T follicular helper cell (primary cell): ENCODE measurements at regions not wholly inside any gene's neighbourhood (a gene's known extent, or its start where the extent isn't known, plus 50 kb on each side); places are given as distances from the start of the nearest gene placed in this dataset.

ENCODE experiments used
- DNase-seq: peaks from one replicate; pipeline ENCODE4 v3.0.0-alpha.2; 2020; ENCODE audit warnings: low read depth

GRCh38 chr5:167898361-167899042 is 392.9 kb upstream of the WWC1 start:
- no peak for DNase-seq

GRCh38 chr5:167899490-167900070 is 391.9 kb upstream of the WWC1 start:
- no peak for DNase-seq

- no peak for DNase-seq
These were observed 391.0 kb upstream of the WWC1 start for GRCh38 chr5:167900340-167900935.

- no peak for DNase-seq
These were observed 389.1 kb upstream of the WWC1 start for GRCh38 chr5:167902298-167902697.

GRCh38 chr5:167903243-167903642 is 388.2 kb upstream of the WWC1 start:
- no peak for DNase-seq

- DNase-seq, result no peak
These were observed 387.8 kb upstream of the WWC1 start for GRCh38 chr5:167903659-167904058.

- DNase-seq, result no peak
These were observed 385.3 kb upstream of the WWC1 start for GRCh38 chr5:167905919-167906853.

- no peak for DNase-seq
These were observed 382.8 kb upstream of the WWC1 start for GRCh38 chr5:167908606-167909005.

- no peak for DNase-seq
These were observed 378.3 kb upstream of the WWC1 start for GRCh38 chr5:167912941-167913665.

GRCh38 chr5:167915237-167915636 is 376.2 kb upstream of the WWC1 start:
- no peak for DNase-seq

GRCh38 chr5:167916261-167916691 is 375.2 kb upstream of the WWC1 start:
- no peak for DNase-seq

GRCh38 chr5:167916706-167917105 is 374.7 kb upstream of the WWC1 start:
- no peak for DNase-seq

GRCh38 chr5:167918184-167918812 is 373.1 kb upstream of the WWC1 start:
- no peak for DNase-seq

GRCh38 chr5:167918813-167919483 is 372.5 kb upstream of the WWC1 start:
- DNase-seq, result no peak

- DNase-seq, result no peak
These were observed 370.9 kb upstream of the WWC1 start for GRCh38 chr5:167920589-167920988.

- DNase-seq, result no peak
These were observed 369.6 kb upstream of the WWC1 start for GRCh38 chr5:167921796-167922195.

- no peak for DNase-seq
These were observed 368.0 kb upstream of the WWC1 start for GRCh38 chr5:167923396-167923795.

- DNase-seq, result no peak
These were observed 361.6 kb upstream of the WWC1 start for GRCh38 chr5:167929841-167930240.

- no peak for DNase-seq
These were observed 356.9 kb upstream of the WWC1 start for GRCh38 chr5:167934551-167934971.

GRCh38 chr5:167936022-167936421 is 355.4 kb upstream of the WWC1 start:
- DNase-seq, result no peak
